Lower lobe of right lung (tissue), 2 donors: ENCODE measurements at regions not wholly inside any gene's neighbourhood (a gene's known extent, or its start where the extent isn't known, plus 50 kb on each side); places are given as distances from the start of the nearest gene placed in this dataset.

Experiments used
- ATAC-seq, 2 donors: fragments of 200-7000 bp; cut with Tn5 transposase; one replicate each; pipeline ENCODE4 v1.9.1; 2020 to 2022; ENCODE audit warnings: mild to moderate bottlenecking in 2 of 2, moderate library complexity in 2 of 2
- DNase-seq: peaks from one replicate; pipeline ENCODE4 v3.0.0-alpha.2; 2020
- H3K27ac ChIP-seq: fragments of 200-600 bp; one replicate; pipeline ENCODE4 v1.8.0; 2022
- H3K27me3 ChIP-seq: fragments of 200-600 bp; one replicate; pipeline ENCODE4 v1.8.0; 2022; ENCODE audit warnings: low read depth
- H3K36me3 ChIP-seq: fragments of 200-600 bp; one replicate; pipeline ENCODE4 v1.8.0; 2022; ENCODE audit warnings: mild to moderate bottlenecking
- H3K4me1 ChIP-seq: fragments of 200-600 bp; one replicate; pipeline ENCODE4 v1.8.0; 2022
- H3K4me3 ChIP-seq: fragments of 200-600 bp; one replicate; pipeline ENCODE4 v1.8.0; 2022; ENCODE audit warnings: mild to moderate bottlenecking
- H3K9me3 ChIP-seq: fragments of 200-600 bp; one replicate; pipeline ENCODE4 v1.8.0; 2022
- CTCF ChIP-seq: fragments of 200-600 bp; IDR thresholded peaks from one replicate; pipeline ENCODE4 v1.8.0; 2022; ENCODE audit warnings: antibody characterized with exemption, mild to moderate bottlenecking
- intact Hi-C: fragments of 100-400 bp; cut with DNase I; formaldehyde crosslinking; loops from one replicate; pipeline ENCODE4 v1.11.0; 2022
- donor health status: DM: no; HTN: yes; CAD: no; lungs with severe emphysema.

- no peaks in the 10 kb centered on the region for H3K9me3 ChIP-seq
- intact Hi-C loops = no loop called here
- no peak for DNase-seq
- no peak overlapping the region for H3K27ac ChIP-seq
- TF ChIP-seq CTCF = no peak
- no peaks in the 10 kb centered on the region for H3K27me3 ChIP-seq
- no peak overlapping the region for H3K4me3 ChIP-seq
- H3K4me1 ChIP-seq = peaks cover 6% of the 10 kb centered on the region
- ATAC-seq = peak; percentile 57 to 69
- no peaks in the 10 kb centered on the region for H3K36me3 ChIP-seq
Observed at GRCh38 chr16:65658349-65658748, 536.5 kb upstream of the CDH11 start.

GRCh38 chr16:65657556-65657955 is 535.7 kb upstream of the CDH11 start:
- H3K4me3 ChIP-seq = no peak overlapping the region
- H3K9me3 ChIP-seq = no peaks in the 10 kb centered on the region
- H3K27me3 ChIP-seq = no peaks in the 10 kb centered on the region
- TF ChIP-seq CTCF = no peak
- H3K27ac ChIP-seq = peak overlapping the region; percentile 2
- ATAC-seq = no peak
- no peaks in the 10 kb centered on the region for H3K36me3 ChIP-seq
- intact Hi-C loops = no loop called here
- DNase-seq = no peak
- H3K4me1 ChIP-seq = peaks cover 6% of the 10 kb centered on the region

GRCh38 chr16:65657071-65657494 is 535.2 kb upstream of the CDH11 start:
- DNase-seq (no peak), ATAC-seq (no peak)
- H3K4me3 ChIP-seq = no peak overlapping the region
- TF ChIP-seq CTCF = no peak
- H3K27me3 ChIP-seq = no peaks in the 10 kb centered on the region
- H3K36me3 ChIP-seq = no peaks in the 10 kb centered on the region
- no peaks in the 10 kb centered on the region for H3K9me3 ChIP-seq
- no peak overlapping the region for H3K27ac ChIP-seq
- H3K4me1 ChIP-seq = peaks cover 6% of the 10 kb centered on the region
- intact Hi-C loops = no loop called here

GRCh38 chr16:65655802-65656201 is 533.9 kb upstream of the CDH11 start:
- H3K4me3 ChIP-seq = no peak overlapping the region
- peaks cover 6% of the 10 kb centered on the region for H3K4me1 ChIP-seq
- no peak overlapping the region for H3K27ac ChIP-seq
- intact Hi-C loops = no loop called here
- no peak for TF ChIP-seq CTCF
- H3K36me3 ChIP-seq = no peaks in the 10 kb centered on the region
- DNase-seq = no peak
- no peak for ATAC-seq
- no peaks in the 10 kb centered on the region for H3K27me3 ChIP-seq
- H3K9me3 ChIP-seq = no peaks in the 10 kb centered on the region

- no peaks in the 10 kb centered on the region for H3K4me1 ChIP-seq
- ATAC-seq = no peak
- H3K9me3 ChIP-seq = no peaks in the 10 kb centered on the region
- H3K27me3 ChIP-seq = no peaks in the 10 kb centered on the region
- no peak overlapping the region for H3K4me3 ChIP-seq
- H3K27ac ChIP-seq = no peak overlapping the region
- DNase-seq = no peak
- no peak for TF ChIP-seq CTCF
- no peaks in the 10 kb centered on the region for H3K36me3 ChIP-seq
- intact Hi-C loops = no loop called here
Observed at GRCh38 chr16:65648101-65648500, 526.2 kb upstream of the CDH11 start.

GRCh38 chr16:65644821-65645220 is 523.0 kb upstream of the CDH11 start:
- Histone ChIP-seq H3K27me3 (no peaks in the 10 kb centered on the region), H3K27ac (no peak overlapping the region), H3K4me3 (no peak overlapping the region), H3K4me1 (no peaks in the 10 kb centered on the region), H3K9me3 (no peaks in the 10 kb centered on the region), H3K36me3 (no peaks in the 10 kb centered on the region)
- intact Hi-C loops = no loop called here
- ATAC-seq = no peak
- no peak for DNase-seq
- TF ChIP-seq CTCF = no peak
